ENCODE measurements at regions not wholly inside any gene's neighbourhood (a gene's known extent, or its start where the extent isn't known, plus 50 kb on each side); places are given as distances from the start of the nearest gene placed in this dataset.

DNA sequence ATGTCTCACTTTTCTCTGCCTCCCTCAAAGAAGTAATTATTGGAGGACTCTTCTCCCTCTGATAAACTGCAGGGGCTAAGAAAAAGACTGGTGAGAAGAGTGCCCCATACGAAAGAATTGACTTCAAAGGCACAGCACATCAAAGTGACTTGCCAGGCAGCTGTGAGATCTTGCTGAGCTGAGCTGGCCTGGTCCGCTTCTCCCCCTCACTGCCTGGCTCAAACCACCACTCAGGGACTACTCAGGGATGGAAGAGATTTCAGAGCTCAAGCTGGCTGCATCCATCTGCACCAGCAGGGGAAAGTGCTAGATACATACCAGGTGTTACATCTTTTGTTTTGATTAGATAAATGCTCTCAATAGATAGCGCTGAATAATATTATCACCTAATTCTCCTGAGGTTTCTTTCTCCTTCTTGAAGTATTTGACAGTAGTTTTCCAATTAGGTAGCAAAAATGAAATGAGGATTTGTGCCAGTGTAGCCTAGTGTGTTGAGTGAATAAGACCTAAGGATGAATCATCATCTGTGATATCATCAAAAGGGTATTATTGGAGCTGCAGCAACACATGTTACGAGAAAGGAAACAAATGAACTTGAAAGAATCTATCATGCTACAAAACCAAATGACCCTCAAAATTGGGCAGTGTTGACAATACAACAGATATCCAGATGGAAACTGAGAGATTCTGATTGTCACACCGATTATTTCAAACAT is 379.8 kb downstream of the TBC1D4 start:
- TF ChIP-seq JUND (IDR thresholded peaks at IDR 0.05) (0 out of 2 replicates have a peak, but pooled peaks have one; percentile 21), EP300 (IDR thresholded peaks at IDR 0.05; ENCODE audit: borderline replicate concordance in 1 of 2, low read depth in 1 of 2, low read length in 1 of 2) (no peak), FOXJ3 (CRISPR knock-in tag; IDR thresholded peaks at IDR 0.05) (no peak), YY1 (IDR thresholded peaks at IDR 0.05; ENCODE audit: low read depth) (no peak), SMC3 (IDR thresholded peaks at IDR 0.05; ENCODE audit: low read depth, low read length) (no peak)
- TF ChIP-seq, protein P1, sequence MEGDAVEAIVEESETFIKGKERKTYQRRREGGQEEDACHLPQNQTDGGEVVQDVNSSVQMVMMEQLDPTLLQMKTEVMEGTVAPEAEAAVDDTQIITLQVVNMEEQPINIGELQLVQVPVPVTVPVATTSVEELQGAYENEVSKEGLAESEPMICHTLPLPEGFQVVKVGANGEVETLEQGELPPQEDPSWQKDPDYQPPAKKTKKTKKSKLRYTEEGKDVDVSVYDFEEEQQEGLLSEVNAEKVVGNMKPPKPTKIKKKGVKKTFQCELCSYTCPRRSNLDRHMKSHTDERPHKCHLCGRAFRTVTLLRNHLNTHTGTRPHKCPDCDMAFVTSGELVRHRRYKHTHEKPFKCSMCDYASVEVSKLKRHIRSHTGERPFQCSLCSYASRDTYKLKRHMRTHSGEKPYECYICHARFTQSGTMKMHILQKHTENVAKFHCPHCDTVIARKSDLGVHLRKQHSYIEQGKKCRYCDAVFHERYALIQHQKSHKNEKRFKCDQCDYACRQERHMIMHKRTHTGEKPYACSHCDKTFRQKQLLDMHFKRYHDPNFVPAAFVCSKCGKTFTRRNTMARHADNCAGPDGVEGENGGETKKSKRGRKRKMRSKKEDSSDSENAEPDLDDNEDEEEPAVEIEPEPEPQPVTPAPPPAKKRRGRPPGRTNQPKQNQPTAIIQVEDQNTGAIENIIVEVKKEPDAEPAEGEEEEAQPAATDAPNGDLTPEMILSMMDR (IDR thresholded peaks at IDR 0.05), result no peak
- TF ChIP-seq, protein P2, sequence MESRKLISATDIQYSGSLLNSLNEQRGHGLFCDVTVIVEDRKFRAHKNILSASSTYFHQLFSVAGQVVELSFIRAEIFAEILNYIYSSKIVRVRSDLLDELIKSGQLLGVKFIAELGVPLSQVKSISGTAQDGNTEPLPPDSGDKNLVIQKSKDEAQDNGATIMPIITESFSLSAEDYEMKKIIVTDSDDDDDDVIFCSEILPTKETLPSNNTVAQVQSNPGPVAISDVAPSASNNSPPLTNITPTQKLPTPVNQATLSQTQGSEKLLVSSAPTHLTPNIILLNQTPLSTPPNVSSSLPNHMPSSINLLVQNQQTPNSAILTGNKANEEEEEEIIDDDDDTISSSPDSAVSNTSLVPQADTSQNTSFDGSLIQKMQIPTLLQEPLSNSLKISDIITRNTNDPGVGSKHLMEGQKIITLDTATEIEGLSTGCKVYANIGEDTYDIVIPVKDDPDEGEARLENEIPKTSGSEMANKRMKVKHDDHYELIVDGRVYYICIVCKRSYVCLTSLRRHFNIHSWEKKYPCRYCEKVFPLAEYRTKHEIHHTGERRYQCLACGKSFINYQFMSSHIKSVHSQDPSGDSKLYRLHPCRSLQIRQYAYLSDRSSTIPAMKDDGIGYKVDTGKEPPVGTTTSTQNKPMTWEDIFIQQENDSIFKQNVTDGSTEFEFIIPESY (IDR thresholded peaks at IDR 0.05; ENCODE audit: borderline replicate concordance, low read depth), result no peak
- TF ChIP-seq, protein P3, sequence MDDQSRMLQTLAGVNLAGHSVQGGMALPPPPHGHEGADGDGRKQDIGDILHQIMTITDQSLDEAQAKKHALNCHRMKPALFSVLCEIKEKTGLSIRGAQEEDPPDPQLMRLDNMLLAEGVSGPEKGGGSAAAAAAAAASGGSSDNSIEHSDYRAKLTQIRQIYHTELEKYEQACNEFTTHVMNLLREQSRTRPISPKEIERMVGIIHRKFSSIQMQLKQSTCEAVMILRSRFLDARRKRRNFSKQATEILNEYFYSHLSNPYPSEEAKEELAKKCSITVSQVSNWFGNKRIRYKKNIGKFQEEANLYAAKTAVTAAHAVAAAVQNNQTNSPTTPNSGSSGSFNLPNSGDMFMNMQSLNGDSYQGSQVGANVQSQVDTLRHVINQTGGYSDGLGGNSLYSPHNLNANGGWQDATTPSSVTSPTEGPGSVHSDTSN (IDR thresholded peaks at IDR 0.05), result no peak
- TF ChIP-seq, protein P4, sequence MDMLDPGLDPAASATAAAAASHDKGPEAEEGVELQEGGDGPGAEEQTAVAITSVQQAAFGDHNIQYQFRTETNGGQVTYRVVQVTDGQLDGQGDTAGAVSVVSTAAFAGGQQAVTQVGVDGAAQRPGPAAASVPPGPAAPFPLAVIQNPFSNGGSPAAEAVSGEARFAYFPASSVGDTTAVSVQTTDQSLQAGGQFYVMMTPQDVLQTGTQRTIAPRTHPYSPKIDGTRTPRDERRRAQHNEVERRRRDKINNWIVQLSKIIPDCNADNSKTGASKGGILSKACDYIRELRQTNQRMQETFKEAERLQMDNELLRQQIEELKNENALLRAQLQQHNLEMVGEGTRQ (IDR thresholded peaks at IDR 0.05; ENCODE audit: borderline replicate concordance, low read depth, low read length), result no peak
